ENCODE measurements at regions not wholly inside any gene's neighbourhood (a gene's known extent, or its start where the extent isn't known, plus 50 kb on each side); places are given as distances from the start of the nearest gene placed in this dataset.

GRCh38 chr14:43249591-43249990 lies 1257.5 kb downstream of the FSCB start:
- H3K4me1 ChIP-seq (ENCODE audit: control insufficient read depth, insufficient read depth, low read length): no peaks in the 10 kb centered on the region
- no peaks in the 10 kb centered on the region for H3K36me3 ChIP-seq (ENCODE audit: insufficient read depth, low read length)
- H3K9me3 ChIP-seq (replicated peaks; ENCODE audit: low read length): no peaks in the 10 kb centered on the region
- H3K4me3 ChIP-seq (ENCODE audit: low read length): no peak overlapping the region
- H3K4me2 ChIP-seq (ENCODE audit: low read length): no peak overlapping the region
- no peak overlapping the region for H3K9ac ChIP-seq (ENCODE audit: low read depth, low read length)
- H3K27me3 ChIP-seq (ENCODE audit: control insufficient read depth, insufficient read depth, low read length): no peaks in the 10 kb centered on the region

DNA sequence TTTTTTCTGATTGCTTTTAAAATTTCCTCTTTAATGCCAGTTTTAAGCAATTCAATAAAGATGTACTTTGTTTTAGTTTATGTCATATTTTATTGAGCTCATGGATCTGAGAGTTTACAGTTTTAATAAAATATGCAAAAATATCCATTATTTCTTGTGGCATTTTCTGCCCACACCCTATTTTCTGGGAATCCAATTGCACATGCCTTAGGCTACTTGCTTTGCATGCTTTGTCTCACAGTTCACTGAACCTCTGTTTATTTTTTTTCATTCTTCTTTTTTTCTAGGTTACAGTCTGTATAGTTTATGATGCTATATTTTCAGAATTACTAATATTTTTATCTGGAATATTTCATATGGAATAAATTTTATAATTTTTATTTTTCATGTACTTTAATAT lies 1258.0 kb downstream of the FSCB start:
- H3K9ac ChIP-seq (ENCODE audit: low read depth, low read length): no peak overlapping the region
- H3K27me3 ChIP-seq (ENCODE audit: control insufficient read depth, insufficient read depth, low read length): no peaks in the 10 kb centered on the region
- H3K9me3 ChIP-seq (replicated peaks; ENCODE audit: low read length): no peaks in the 10 kb centered on the region
- H3K36me3 ChIP-seq (ENCODE audit: insufficient read depth, low read length): no peaks in the 10 kb centered on the region
- no peaks in the 10 kb centered on the region for H3K4me1 ChIP-seq (ENCODE audit: control insufficient read depth, insufficient read depth, low read length)
- no peak overlapping the region for H3K4me2 ChIP-seq (ENCODE audit: low read length)
- no peak overlapping the region for H3K4me3 ChIP-seq (ENCODE audit: low read length)

DNA sequence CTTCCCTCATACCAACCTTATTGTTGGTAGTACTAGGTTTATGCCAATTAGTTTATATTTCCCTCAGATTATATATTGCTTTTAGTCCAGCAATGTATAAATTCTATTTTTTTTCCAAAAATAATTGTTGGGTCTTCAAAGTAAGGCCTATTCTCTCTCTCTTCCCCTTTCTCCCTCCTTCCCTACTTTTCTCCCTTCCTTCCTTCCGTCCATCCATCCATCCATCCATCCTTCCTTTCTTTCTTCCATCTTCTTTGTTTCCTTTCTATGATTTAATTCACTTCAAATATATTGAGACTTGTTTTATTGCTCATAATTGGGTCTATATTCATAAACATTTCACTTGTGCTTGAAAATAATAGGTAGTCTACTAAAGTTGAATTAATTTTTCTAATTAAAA lies 1259.2 kb downstream of the FSCB start:
- Histone ChIP-seq H3K9ac (ENCODE audit: low read depth, low read length) (no peak overlapping the region), H3K4me3 (ENCODE audit: low read length) (no peak overlapping the region), H3K4me2 (ENCODE audit: low read length) (no peak overlapping the region), H3K9me3 (replicated peaks; ENCODE audit: low read length) (no peaks in the 10 kb centered on the region), H3K4me1 (ENCODE audit: control insufficient read depth, insufficient read depth, low read length) (no peaks in the 10 kb centered on the region), H3K36me3 (ENCODE audit: insufficient read depth, low read length) (no peaks in the 10 kb centered on the region), H3K27me3 (ENCODE audit: control insufficient read depth, insufficient read depth, low read length) (no peaks in the 10 kb centered on the region)

DNA sequence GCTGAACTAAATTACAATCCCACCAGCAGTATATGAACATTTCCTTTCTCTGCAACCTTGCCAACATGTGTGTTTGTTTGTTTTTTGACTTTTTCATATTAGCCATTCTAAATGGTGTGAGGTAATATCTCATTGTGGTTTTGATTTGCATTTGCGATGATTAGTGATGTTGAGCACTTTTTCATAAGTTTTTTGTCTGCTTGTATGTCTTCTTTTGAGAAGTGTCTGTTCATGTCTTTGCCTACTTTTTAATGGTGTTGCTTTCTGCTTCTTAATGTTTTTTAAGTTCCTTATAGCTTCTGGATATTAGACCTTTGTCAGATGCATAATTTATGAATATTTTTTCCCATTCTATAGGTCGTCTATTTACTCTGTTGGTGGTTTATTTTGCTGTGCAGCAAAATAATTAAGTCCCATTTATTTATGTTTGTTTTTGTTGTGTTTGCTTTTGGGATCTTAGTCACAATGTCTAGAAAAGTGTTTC lies 1262.9 kb downstream of the FSCB start:
- H3K4me2 ChIP-seq (ENCODE audit: low read length): no peak overlapping the region
- H3K27me3 ChIP-seq (ENCODE audit: control insufficient read depth, insufficient read depth, low read length): no peaks in the 10 kb centered on the region
- H3K4me3 ChIP-seq (ENCODE audit: low read length): no peak overlapping the region
- no peak overlapping the region for H3K9ac ChIP-seq (ENCODE audit: low read depth, low read length)
- H3K9me3 ChIP-seq (replicated peaks; ENCODE audit: low read length): no peaks in the 10 kb centered on the region
- no peaks in the 10 kb centered on the region for H3K36me3 ChIP-seq (ENCODE audit: insufficient read depth, low read length)
- no peaks in the 10 kb centered on the region for H3K4me1 ChIP-seq (ENCODE audit: control insufficient read depth, insufficient read depth, low read length)

DNA sequence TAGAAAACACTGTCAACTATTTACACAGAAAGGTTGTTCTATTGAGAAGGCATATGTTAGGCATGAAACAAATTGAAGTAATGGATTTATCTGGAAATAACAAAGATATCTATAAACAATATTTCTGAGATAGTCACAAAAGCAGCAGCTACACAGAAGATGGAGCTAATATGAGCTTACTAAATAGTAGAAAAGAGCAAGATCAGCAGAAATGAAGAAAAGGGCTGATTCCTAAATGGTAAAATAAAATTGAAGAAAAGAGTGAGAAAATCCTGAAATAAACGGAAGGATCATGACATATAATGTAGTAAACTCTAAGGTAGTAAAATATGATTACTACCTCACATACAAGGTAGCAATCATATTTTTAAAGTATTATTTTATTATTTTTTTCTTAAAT lies 1263.9 kb downstream of the FSCB start:
- Histone ChIP-seq H3K27me3 (ENCODE audit: control insufficient read depth, insufficient read depth, low read length) (no peaks in the 10 kb centered on the region), H3K4me1 (ENCODE audit: control insufficient read depth, insufficient read depth, low read length) (no peaks in the 10 kb centered on the region), H3K4me2 (ENCODE audit: low read length) (no peak overlapping the region), H3K36me3 (ENCODE audit: insufficient read depth, low read length) (no peaks in the 10 kb centered on the region), H3K9me3 (replicated peaks; ENCODE audit: low read length) (no peaks in the 10 kb centered on the region), H3K4me3 (ENCODE audit: low read length) (no peak overlapping the region), H3K9ac (ENCODE audit: low read depth, low read length) (no peak overlapping the region)

- H3K9ac ChIP-seq (ENCODE audit: low read depth, low read length): no peak overlapping the region
- no peak overlapping the region for H3K4me3 ChIP-seq (ENCODE audit: low read length)
- H3K27me3 ChIP-seq (ENCODE audit: control insufficient read depth, insufficient read depth, low read length): no peaks in the 10 kb centered on the region
- H3K4me1 ChIP-seq (ENCODE audit: control insufficient read depth, insufficient read depth, low read length): no peaks in the 10 kb centered on the region
- H3K36me3 ChIP-seq (ENCODE audit: insufficient read depth, low read length): no peaks in the 10 kb centered on the region
- H3K9me3 ChIP-seq (replicated peaks; ENCODE audit: low read length): no peaks in the 10 kb centered on the region
- H3K4me2 ChIP-seq (ENCODE audit: low read length): no peak overlapping the region
Observed at GRCh38 chr14:43232261-43232660, 1274.8 kb downstream of the FSCB start.

- Histone ChIP-seq H3K36me3 (ENCODE audit: insufficient read depth, low read length) (no peaks in the 10 kb centered on the region), H3K9me3 (replicated peaks; ENCODE audit: low read length) (peaks cover 4% of the 10 kb centered on the region), H3K4me3 (ENCODE audit: low read length) (no peak overlapping the region), H3K27me3 (ENCODE audit: control insufficient read depth, insufficient read depth, low read length) (no peaks in the 10 kb centered on the region), H3K4me2 (ENCODE audit: low read length) (no peak overlapping the region), H3K4me1 (ENCODE audit: control insufficient read depth, insufficient read depth, low read length) (no peaks in the 10 kb centered on the region), H3K9ac (ENCODE audit: low read depth, low read length) (no peak overlapping the region)
Observed at GRCh38 chr14:43215524-43215923, 1291.6 kb downstream of the FSCB start.

GRCh38 chr14:43207189-43207588 lies 1299.9 kb downstream of the FSCB start:
- H3K9me3 ChIP-seq (replicated peaks; ENCODE audit: low read length): no peaks in the 10 kb centered on the region
- no peaks in the 10 kb centered on the region for H3K27me3 ChIP-seq (ENCODE audit: control insufficient read depth, insufficient read depth, low read length)
- H3K9ac ChIP-seq (ENCODE audit: low read depth, low read length): no peak overlapping the region
- H3K4me2 ChIP-seq (ENCODE audit: low read length): no peak overlapping the region
- H3K4me3 ChIP-seq (ENCODE audit: low read length): no peak overlapping the region
- H3K4me1 ChIP-seq (ENCODE audit: control insufficient read depth, insufficient read depth, low read length): no peaks in the 10 kb centered on the region
- H3K36me3 ChIP-seq (ENCODE audit: insufficient read depth, low read length): no peaks in the 10 kb centered on the region

GRCh38 chr14:43204816-43205215 lies 1302.3 kb downstream of the FSCB start:
- H3K4me3 ChIP-seq (ENCODE audit: low read length): no peak overlapping the region
- H3K9ac ChIP-seq (ENCODE audit: low read depth, low read length): no peak overlapping the region
- no peaks in the 10 kb centered on the region for H3K9me3 ChIP-seq (replicated peaks; ENCODE audit: low read length)
- H3K4me1 ChIP-seq (ENCODE audit: control insufficient read depth, insufficient read depth, low read length): no peaks in the 10 kb centered on the region
- H3K27me3 ChIP-seq (ENCODE audit: control insufficient read depth, insufficient read depth, low read length): no peaks in the 10 kb centered on the region
- no peak overlapping the region for H3K4me2 ChIP-seq (ENCODE audit: low read length)
- H3K36me3 ChIP-seq (ENCODE audit: insufficient read depth, low read length): no peaks in the 10 kb centered on the region

DNA sequence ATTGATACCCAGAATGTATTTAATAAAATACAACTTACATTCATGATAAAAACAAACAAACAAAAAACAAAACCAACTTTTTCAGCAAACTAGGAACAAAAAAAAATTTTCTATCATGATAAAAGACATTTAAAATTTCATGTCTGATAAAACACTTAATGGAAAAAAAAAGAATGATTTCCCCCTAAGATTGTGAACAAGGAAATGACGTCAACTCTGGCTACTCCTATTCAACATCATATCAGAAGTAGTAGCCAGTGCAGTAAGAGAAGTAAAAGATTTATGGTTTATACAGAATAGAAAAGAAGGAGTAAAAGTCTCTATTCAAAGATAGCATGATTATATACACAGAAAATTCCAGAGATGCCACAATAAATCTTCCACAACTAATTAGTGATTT lies 1306.6 kb downstream of the FSCB start:
- no peaks in the 10 kb centered on the region for H3K4me1 ChIP-seq (ENCODE audit: control insufficient read depth, insufficient read depth, low read length)
- H3K9me3 ChIP-seq (replicated peaks; ENCODE audit: low read length): no peaks in the 10 kb centered on the region
- H3K9ac ChIP-seq (ENCODE audit: low read depth, low read length): no peak overlapping the region
- no peaks in the 10 kb centered on the region for H3K27me3 ChIP-seq (ENCODE audit: control insufficient read depth, insufficient read depth, low read length)
- no peaks in the 10 kb centered on the region for H3K36me3 ChIP-seq (ENCODE audit: insufficient read depth, low read length)
- H3K4me3 ChIP-seq (ENCODE audit: low read length): no peak overlapping the region
- no peak overlapping the region for H3K4me2 ChIP-seq (ENCODE audit: low read length)

DNA sequence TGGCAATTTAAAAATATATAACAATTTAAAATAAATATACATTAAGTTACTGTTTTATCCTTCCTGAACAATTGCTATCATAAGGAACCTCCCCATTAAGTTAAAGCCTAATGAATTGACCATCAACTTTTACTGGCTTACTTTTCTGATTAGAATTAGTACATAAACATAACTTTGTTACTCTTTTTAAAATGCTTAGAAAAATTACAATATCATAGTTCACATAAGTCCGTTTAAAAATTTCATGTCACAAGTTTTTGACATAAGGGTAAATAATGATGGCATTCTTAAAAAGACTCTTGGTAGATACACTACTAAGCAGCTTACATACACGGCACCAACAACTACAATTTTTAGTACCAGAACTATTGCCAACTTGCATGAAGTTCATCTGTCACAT lies 1308.6 kb downstream of the FSCB start:
- Histone ChIP-seq H3K4me3 (ENCODE audit: low read length) (no peak overlapping the region), H3K4me1 (ENCODE audit: control insufficient read depth, insufficient read depth, low read length) (no peaks in the 10 kb centered on the region), H3K4me2 (ENCODE audit: low read length) (no peak overlapping the region), H3K9me3 (replicated peaks; ENCODE audit: low read length) (no peaks in the 10 kb centered on the region), H3K9ac (ENCODE audit: low read depth, low read length) (no peak overlapping the region), H3K27me3 (ENCODE audit: control insufficient read depth, insufficient read depth, low read length) (no peaks in the 10 kb centered on the region), H3K36me3 (ENCODE audit: insufficient read depth, low read length) (no peaks in the 10 kb centered on the region)

DNA sequence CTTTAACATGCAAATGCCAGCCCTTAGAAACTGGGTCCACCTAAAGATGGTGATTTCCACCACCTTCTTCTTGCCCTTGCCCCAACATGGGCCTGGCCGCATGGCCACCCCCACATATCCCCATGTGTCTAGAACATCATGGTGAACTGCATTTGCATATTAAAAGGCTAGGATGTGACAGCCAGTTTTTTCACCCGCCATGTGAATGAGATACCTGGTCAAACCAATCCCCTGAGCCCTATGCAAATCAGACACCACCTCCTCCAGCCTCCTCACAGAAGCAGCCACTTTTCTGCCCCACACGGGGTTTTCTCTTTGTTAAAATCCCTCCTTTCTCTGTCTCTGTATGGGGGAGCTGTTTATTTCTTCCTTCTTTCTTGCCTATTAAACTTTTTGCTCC lies 1322.5 kb downstream of the FSCB start:
- H3K4me1 ChIP-seq (ENCODE audit: control insufficient read depth, insufficient read depth, low read length): no peaks in the 10 kb centered on the region
- peaks cover 7% of the 10 kb centered on the region for H3K9me3 ChIP-seq (replicated peaks; ENCODE audit: low read length)
- H3K27me3 ChIP-seq (ENCODE audit: control insufficient read depth, insufficient read depth, low read length): no peaks in the 10 kb centered on the region
- no peak overlapping the region for H3K4me2 ChIP-seq (ENCODE audit: low read length)
- no peak overlapping the region for H3K4me3 ChIP-seq (ENCODE audit: low read length)
- H3K9ac ChIP-seq (ENCODE audit: low read depth, low read length): no peak overlapping the region
- H3K36me3 ChIP-seq (ENCODE audit: insufficient read depth, low read length): no peaks in the 10 kb centered on the region
